Small intestine (tissue), 7 donors: ENCODE measurements at regions not wholly inside any gene's neighbourhood (a gene's known extent, or its start where the extent isn't known, plus 50 kb on each side); places are given as distances from the start of the nearest gene placed in this dataset.
"Not testable (repeated sequence)": the region's sequence is repeated elsewhere in the genome, so short reads cannot be mapped to it uniquely, and the experiment has no call there.

Experiments used
- DNase-seq, 2 donors: peaks; one replicate each; pipeline versions ENCODE4 v3.0.0 to v3.0.0-alpha.2; 2013
- FAIRE-seq: peaks from 2 replicates; lab custom pipeline; 2012; peaks lifted over from hg19 to GRCh38; lab: Jason Lieb, UNC
- H3K27ac ChIP-seq, 3 donors: one replicate each; pipeline ENCODE4 v1.5.1; 2013; ENCODE audit warnings: low read length in 2 of 3, mild to moderate bottlenecking in 2 of 3, control low read depth in 1 of 3, inconsistent platforms in 1 of 3, low read depth in 1 of 3, moderate library complexity in 1 of 3
- H3K27me3 ChIP-seq, 3 donors: one replicate each; pipeline ENCODE4 v1.6.1; 2013; ENCODE audit warnings: low read length in 3 of 3, inconsistent platforms in 1 of 3; ENCODE audit not compliant: control insufficient read depth in 3 of 3, insufficient read depth in 3 of 3
- H3K36me3 ChIP-seq, 3 donors: one replicate each; pipeline ENCODE4 v1.6.1; 2013; ENCODE audit warnings: low read length in 3 of 3, inconsistent platforms in 1 of 3, low read depth in 1 of 3, mild to moderate bottlenecking in 1 of 3, moderate library complexity in 1 of 3; ENCODE audit not compliant: control insufficient read depth in 3 of 3, insufficient read depth in 2 of 3
- H3K4me1 ChIP-seq, 3 donors: one replicate each; pipeline ENCODE4 v1.6.1; 2013; ENCODE audit warnings: low read length in 2 of 3, inconsistent platforms in 1 of 3, low read depth in 1 of 3, mild to moderate bottlenecking in 1 of 3, moderate library complexity in 1 of 3; ENCODE audit not compliant: control insufficient read depth in 3 of 3, insufficient read depth in 2 of 3
- H3K4me3 ChIP-seq, 3 donors: one replicate each; pipeline ENCODE4 v1.5.1; 2013; ENCODE audit warnings: low read length in 3 of 3, control low read depth in 1 of 3, inconsistent platforms in 1 of 3, low read depth in 1 of 3, mild to moderate bottlenecking in 1 of 3, moderate library complexity in 1 of 3
- H3K9me3 ChIP-seq, 2 donors: one replicate each; pipeline ENCODE4 v1.6.1; 2013; ENCODE audit warnings: low read depth in 1 of 2, low read length in 1 of 2; ENCODE audit not compliant: control insufficient read depth in 2 of 2, insufficient read depth in 1 of 2
- WGBS, 3 donors: extraction: QIAGEN DNeasy Blood & Tissue Kit; methylation state at CpG; one replicate each; pipeline ENCODE4 v1.1.7; 2013; 5-methylcytosine and 5-hydroxymethylcytosine counted together
- donor health status: healthy with polysubstance abuse.
- donor health status: control.
- donor health status: control.
- donor health status: Bipolar disorder and iron deficiency.
- donor health status: healthy.

GRCh38 chr5:74978345-74978744, 74.0 kb downstream of the GCNT4 start:
- Histone ChIP-seq H3K27ac (no peak overlapping the region), H3K4me3 (no peak overlapping the region), H3K36me3 (no peaks in the 10 kb centered on the region), H3K27me3 (no peaks in the 10 kb centered on the region), H3K9me3 (peaks cover 0 to 5% of the 10 kb centered on the region in 2 donors), H3K4me1 (no peaks in the 10 kb centered on the region)
- WGBS, 3 donors = 80 to 97% (median 80%) methylated on average over 1 of the region's 1 CpG
- FAIRE-seq (no peak), DNase-seq (no peak)

DNA sequence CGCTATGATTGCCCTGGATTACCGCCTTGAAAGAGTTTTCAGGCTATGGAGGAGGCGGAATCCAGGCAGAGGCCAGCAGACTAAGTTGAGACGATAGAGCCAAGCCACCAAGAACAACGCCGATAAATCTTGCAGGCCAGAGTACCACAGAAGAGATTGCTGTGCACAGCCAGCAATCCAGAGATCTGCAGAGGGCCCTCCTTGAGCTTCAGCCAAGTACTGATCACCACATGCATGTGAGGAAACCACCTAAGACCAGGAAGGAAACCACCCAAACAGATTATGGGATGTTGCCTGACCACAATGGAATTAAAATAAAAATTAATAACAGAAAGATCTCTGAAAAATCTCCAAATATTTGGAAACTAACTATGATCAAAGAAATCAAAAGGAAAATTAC, 74.9 kb downstream of the GCNT4 start:
- Histone ChIP-seq H3K27ac (no peak overlapping the region), H3K4me3 (no peak overlapping the region), H3K27me3 (no peaks in the 10 kb centered on the region), H3K4me1 (no peaks in the 10 kb centered on the region), H3K36me3 (no peaks in the 10 kb centered on the region), H3K9me3 (peaks cover 0 to 5% of the 10 kb centered on the region in 2 donors)
- WGBS, 3 donors = 85 to 92% (median 85%) methylated on average over 6 of the region's 6 CpGs
- DNase-seq (no peak), FAIRE-seq (no peak)

DNA sequence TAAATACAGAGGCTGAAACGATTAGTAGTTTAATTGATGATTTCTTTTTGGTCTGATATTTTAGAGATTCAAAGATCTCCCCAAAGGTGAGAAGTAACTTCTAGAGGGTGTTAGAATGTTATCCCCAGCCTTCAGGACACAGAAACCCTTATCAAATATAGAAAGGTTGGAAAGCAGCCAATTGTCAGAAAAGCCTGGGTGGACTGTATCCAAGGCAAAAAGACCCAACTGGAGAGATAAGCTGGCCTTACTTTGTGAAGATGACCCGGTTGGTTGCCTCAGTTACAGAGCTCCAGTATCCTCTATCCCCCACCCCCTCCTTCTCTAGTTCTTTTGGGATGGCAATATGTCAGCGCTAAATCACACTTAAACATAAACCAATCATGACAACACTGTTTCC, 75.7 kb downstream of the GCNT4 start:
- no peaks in the 10 kb centered on the region for H3K36me3 ChIP-seq
- FAIRE-seq (no peak), DNase-seq (no peak)
- no peak overlapping the region for H3K27ac ChIP-seq
- 44 to 68% (median 55%) methylated on average over 3 of the region's 3 CpGs for WGBS, 3 donors
- no peaks in the 10 kb centered on the region for H3K27me3 ChIP-seq
- H3K4me3 ChIP-seq = no peak overlapping the region
- H3K4me1 ChIP-seq = peaks cover 0 to 3% (median 0%) of the 10 kb centered on the region in 3 donors
- peaks cover 0 to 8% of the 10 kb centered on the region in 2 donors for H3K9me3 ChIP-seq

GRCh38 chr5:74975582-74975981, 76.8 kb downstream of the GCNT4 start:
- 80 to 93% (median 89%) methylated on average over 3 of the region's 3 CpGs for WGBS, 3 donors
- Histone ChIP-seq H3K27me3 (no peaks in the 10 kb centered on the region), H3K4me1 (peaks cover 0 to 9% (median 0%) of the 10 kb centered on the region in 3 donors), H3K4me3 (no peak overlapping the region), H3K9me3 (peaks cover 0 to 8% of the 10 kb centered on the region in 2 donors), H3K27ac (no peak overlapping the region), H3K36me3 (no peaks in the 10 kb centered on the region)
- FAIRE-seq (no peak), DNase-seq (no peak)

DNA sequence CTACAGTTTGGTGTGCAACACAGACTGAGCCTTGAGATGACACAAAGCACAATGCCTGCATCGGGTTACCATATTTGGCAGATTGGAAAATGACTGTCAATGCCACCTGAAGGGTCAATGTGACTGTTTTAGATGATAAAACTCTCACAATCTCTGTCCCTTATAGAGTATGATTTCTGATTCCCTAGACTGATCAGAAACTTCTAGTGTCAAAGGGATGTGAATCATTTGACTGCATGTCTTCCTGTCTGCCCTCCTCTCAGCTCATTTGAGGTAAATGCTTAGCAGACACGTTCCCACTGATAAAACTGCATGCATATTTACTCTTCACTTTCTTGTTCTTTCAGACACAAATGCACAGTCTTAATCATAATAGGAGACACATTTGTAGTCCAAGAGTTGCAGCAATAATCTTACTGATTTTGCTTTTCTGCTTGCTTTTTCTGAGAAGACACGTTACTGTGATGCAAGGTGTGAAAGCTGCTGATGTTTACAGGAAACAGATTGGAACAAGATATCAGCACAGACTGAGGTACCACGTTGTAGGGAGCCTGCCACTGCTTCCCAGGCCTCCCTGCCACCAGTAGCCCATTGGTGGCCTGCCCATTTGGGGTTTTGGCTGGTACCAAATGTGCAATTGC, 77.8 kb downstream of the GCNT4 start:
- no peak overlapping the region for H3K4me3 ChIP-seq
- peaks cover 0 to 8% of the 10 kb centered on the region in 2 donors for H3K9me3 ChIP-seq

GRCh38 chr5:74973694-74974093, 78.7 kb downstream of the GCNT4 start:
- Histone ChIP-seq H3K9me3 (peaks cover 0 to 8% of the 10 kb centered on the region in 2 donors), H3K36me3 (no peaks in the 10 kb centered on the region), H3K27ac (no peak overlapping the region), H3K4me1 (peaks cover 0 to 24% (median 0%) of the 10 kb centered on the region in 3 donors), H3K27me3 (no peaks in the 10 kb centered on the region), H3K4me3 (no peak overlapping the region)
- 89 to 98% (median 91%) methylated on average over 2 of the region's 2 CpGs for WGBS, 3 donors
- no peak for FAIRE-seq
- DNase-seq = no peak

More for the DNA sequence above, 77.8 kb downstream of the GCNT4 start:
- no peak for FAIRE-seq
- no peaks in the 10 kb centered on the region for H3K27me3 ChIP-seq
- peaks cover 0 to 18% (median 0%) of the 10 kb centered on the region in 3 donors for H3K4me1 ChIP-seq
- H3K27ac ChIP-seq = no peak overlapping the region
- 51 to 60% (median 55%) methylated on average over 4 of the region's 4 CpGs for WGBS, 3 donors
- no peaks in the 10 kb centered on the region for H3K36me3 ChIP-seq
- DNase-seq = no peak

GRCh38 chr5:74971947-74972460, 80.4 kb downstream of the GCNT4 start:
- no peak for FAIRE-seq
- 85 to 96% (median 87%) methylated on average over 3 of the region's 3 CpGs for WGBS, 3 donors

DNA sequence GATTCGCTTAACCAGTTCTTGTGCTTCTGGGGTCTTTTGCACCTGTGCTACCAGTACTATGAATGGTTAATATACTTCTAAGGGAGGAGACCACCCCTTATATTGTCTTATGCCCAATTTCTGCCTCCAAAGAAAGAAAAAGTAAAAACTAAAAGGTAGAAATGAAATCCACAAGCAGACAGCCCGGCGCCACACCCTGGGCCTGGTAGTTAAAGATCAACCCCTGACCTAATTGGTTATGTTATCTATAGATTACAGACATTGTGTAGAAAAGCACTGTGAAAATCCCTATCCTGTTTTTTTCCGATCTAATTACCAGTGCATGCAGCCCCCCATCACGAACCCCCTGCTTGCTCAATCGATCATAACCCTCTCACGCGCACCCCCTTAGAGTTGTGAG, 81.5 kb downstream of the GCNT4 start:
- DNase-seq = peak in 1 of 2 donors; percentile 39
- peak; percentile 15 for FAIRE-seq
- not testable (repeated sequence) for H3K36me3 ChIP-seq, H3K27me3 ChIP-seq, H3K4me3 ChIP-seq, H3K9me3 ChIP-seq
- H3K4me1 ChIP-seq = peaks cover 2 to 43% (median 4%) of the 10 kb centered on the region in 3 donors
- peak overlapping the region; percentile 48 to 73 (median 65) for H3K27ac ChIP-seq
- WGBS, 3 donors = 22 to 62% (median 43%) methylated on average over 6 to 8 of the region's 8 CpGs

More at GRCh38 chr5:74971947-74972460, 80.4 kb downstream of the GCNT4 start:
- Histone ChIP-seq H3K36me3 (no peaks in the 10 kb centered on the region), H3K27ac (no peak overlapping the region), H3K9me3 (peaks cover 0 to 8% of the 10 kb centered on the region in 2 donors), H3K4me1 (peaks cover 0 to 33% (median 2%) of the 10 kb centered on the region in 3 donors), H3K27me3 (no peaks in the 10 kb centered on the region), H3K4me3 (no peak overlapping the region)
- DNase-seq = no peak
